Globus pallidus (tissue), 1 donor: ENCODE measurements at regions not wholly inside any gene's neighbourhood (a gene's known extent, or its start where the extent isn't known, plus 50 kb on each side); places are given as distances from the start of the nearest gene placed in this dataset.

ENCODE experiments used
- DNase-seq: peaks from one replicate; pipeline ENCODE4 v3.0.0-alpha.2; 2015; ENCODE audit warnings: low spot score

- no peak for DNase-seq
Measured at GRCh38 chr18:73852789-73853549, 294.7 kb downstream of the FBXO15 start.

DNA sequence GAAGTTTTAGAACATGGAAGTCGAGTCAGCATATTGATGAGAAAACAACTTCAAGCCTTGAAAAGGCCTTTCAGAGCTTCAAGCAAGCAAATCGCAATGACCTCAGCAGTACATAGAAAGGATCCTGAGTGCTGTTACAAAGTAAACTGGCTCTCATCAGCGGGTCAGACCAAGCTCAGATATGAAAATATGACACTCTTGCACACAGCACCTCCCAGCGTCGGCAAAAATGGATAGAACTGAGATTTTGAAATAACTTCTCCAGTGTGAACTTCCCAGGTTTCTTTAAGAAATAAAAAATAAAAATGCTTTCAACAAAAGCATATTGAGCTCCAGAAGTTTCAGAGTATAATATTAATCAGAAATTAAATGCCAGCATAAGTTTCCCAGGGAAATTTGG lies 296.9 kb downstream of the FBXO15 start:
- no peak for DNase-seq

DNA sequence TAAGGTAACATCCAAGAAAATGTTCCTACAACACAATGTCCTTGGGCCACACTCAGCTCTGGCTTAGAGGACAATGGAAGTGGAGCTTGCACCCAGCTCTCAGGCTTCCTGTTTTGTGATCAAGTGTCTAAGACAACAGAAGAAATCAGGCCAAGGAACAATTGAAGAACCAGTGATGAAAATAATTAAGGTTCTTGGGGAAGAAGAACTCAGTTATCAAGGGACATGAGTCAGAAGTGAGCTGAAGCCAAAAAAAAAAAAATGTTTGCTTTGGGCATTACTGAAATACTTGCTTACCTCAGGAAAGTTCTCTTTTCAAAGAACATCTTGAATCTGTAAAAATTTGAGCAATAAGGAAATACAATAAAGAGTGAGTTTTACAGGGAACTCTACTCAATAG lies 299.0 kb downstream of the FBXO15 start:
- DNase-seq: no peak

GRCh38 chr18:73843455-73843854 lies 304.2 kb downstream of the FBXO15 start:
- no peak for DNase-seq

DNA sequence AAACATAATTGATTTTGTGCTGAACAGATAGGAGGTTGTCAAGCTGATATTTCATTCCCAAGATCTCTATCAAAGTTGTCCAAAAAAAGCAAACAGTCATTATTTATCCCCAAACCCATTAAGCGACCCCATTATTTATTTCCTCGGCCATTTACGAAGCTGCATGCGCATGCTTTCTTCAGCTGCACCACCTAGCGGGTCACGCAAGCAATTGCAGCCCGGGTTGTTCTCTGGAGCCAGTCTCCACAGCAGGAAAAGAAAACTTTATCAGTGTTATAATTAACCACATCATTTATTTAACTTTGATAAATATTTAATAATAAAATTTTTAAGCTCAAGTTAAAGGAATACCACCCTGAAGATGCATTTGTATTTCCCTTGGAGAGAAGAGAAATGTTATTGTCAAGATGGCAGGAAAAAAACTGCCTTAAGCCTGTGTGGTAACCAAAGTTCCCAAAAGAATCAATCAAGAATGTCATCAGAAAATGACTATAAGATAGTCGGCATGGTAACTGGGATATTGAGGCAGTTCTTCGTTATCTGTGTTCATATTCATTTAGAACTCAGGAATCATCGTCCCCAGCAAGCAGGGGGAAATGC lies 304.7 kb downstream of the FBXO15 start:
- peak; percentile 35 for DNase-seq

- DNase-seq: no peak
Measured at GRCh38 chr18:73841661-73842060, 306.0 kb downstream of the FBXO15 start.

- peak; percentile 25 for DNase-seq
Measured at GRCh38 chr18:73840319-73840945, 307.2 kb downstream of the FBXO15 start.

DNA sequence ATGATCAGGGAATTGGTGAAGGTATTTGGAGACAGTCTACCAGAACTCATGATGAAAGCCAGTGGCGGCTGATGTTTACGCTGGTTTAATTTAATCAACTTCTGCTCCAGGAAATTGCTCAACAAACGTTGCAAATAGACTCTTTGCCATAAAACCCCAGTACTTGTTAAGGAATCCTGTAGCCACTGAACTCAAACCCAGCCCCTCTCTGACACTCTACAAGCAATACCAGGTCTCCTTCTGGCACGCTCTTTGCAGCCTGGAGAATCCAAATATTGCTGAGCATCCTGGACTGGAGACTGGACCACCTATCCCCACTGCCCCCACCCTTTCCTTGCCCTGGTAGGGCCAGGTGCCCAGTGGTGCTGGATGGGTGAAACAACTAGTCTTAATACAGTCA lies 308.2 kb downstream of the FBXO15 start:
- DNase-seq: no peak

GRCh38 chr18:73838107-73838506 lies 309.5 kb downstream of the FBXO15 start:
- DNase-seq: no peak

GRCh38 chr18:73835656-73836364 lies 311.8 kb downstream of the FBXO15 start:
- DNase-seq: no peak

GRCh38 chr18:73835039-73835438 lies 312.6 kb downstream of the FBXO15 start:
- no peak for DNase-seq

- no peak for DNase-seq
Measured at GRCh38 chr18:73831688-73832087, 315.9 kb downstream of the FBXO15 start.

DNA sequence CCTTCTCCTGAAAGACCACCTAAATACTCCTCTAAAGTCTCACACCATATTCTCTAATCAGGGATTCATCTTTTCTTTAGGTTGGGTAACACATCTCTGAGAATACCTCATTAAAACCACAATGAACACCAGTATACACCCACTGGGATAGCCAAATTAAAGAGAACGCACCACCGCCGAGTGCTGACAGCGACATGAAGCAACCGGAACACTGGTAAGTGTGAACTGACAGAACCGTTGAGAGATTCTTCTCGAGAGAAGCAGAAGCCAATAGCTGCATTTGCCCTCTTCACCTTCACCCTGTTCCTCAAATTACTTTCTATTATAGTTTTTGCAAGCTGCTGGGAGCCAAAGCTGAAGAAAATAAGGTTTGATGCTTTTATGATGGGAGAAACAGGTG lies 318.5 kb downstream of the FBXO15 start:
- DNase-seq: no peak

- DNase-seq: no peak
Measured at GRCh38 chr18:73827801-73828200, 319.8 kb downstream of the FBXO15 start.

DNA sequence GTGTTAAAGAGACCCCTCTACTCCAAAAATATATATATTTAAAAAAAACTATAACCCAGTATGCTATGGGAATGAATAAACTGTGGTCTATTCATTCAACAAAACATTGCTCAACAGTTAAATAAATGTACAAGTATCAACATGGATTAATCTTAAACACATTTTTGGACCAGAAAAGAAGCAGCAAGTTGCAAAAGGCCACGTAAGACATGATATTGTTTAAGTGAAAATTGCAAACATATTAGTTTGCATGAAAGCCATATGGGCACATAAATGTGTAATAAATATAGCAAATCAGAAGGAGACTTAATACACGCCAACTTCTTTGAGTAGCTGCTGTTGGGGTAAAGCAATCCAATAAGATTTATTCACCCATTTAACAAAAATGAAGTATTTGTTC lies 321.5 kb downstream of the FBXO15 start:
- DNase-seq: no peak

DNA sequence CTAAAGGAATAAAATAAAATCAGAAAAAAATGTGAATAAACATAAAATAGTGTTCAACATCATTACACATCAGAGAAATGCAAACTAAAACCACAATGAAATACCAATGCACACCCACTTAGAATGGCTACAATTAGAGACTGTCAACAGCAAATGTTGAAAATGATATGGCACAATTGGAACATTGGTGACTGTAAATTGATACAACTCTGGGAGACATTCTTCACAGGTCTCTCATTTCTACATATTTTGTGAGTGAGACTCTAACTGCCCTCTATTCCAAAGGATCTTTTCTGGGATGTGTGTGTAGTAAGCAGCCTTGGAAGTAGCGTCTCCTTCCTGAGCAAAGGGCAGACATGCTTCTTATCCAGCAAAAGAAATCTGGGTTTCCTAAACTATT lies 323.0 kb downstream of the FBXO15 start:
- DNase-seq: no peak

DNA sequence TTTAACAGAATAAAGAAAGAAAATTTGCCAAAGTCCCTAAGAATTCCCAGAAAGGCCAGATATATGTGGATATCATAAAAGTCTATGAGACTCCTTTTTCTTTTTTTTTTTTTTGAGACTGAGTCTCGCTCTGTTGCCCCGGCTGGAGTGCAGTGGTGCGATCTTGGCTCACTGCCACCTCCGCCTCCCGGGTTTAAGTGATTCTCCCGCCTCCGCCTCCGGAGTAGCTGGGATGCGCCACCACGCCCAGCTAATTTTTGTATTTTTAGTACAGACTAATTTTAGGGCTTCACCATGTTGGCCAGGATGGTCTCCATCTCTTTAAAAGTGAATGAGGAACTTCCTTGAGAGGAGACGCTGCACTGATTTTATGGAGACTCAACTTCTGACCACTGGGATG lies 335.2 kb downstream of the FBXO15 start:
- DNase-seq: no peak

DNA sequence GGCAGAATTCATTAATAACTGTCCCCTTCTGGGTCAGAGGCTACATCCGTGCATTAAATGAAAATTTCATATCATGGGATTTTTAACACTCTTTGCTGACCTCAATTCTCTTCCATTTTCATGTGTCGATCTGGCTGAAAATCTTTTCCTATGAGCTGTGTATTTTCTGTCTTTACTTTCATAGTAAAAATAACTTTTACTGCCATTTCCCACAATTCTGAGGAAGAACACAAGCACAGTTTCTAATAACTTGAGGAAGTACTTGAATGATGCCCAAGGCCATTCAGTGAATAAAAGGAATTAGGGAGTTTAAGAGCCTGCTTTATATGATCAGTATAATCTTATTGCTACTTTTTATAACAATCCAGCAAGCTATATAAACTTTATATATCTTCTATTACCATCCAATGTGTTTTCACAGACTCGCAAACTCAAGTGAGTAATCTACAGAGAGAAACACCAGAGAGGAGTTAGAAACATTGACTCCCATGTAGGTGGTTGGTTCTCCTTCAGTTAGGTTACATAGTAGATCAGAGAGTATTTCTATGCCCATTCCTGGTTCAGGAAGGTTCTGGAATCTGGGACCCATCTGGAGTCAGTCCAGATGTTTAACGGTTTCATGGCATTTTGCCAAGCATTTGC lies 340.0 kb downstream of the FBXO15 start:
- DNase-seq: no peak

DNA sequence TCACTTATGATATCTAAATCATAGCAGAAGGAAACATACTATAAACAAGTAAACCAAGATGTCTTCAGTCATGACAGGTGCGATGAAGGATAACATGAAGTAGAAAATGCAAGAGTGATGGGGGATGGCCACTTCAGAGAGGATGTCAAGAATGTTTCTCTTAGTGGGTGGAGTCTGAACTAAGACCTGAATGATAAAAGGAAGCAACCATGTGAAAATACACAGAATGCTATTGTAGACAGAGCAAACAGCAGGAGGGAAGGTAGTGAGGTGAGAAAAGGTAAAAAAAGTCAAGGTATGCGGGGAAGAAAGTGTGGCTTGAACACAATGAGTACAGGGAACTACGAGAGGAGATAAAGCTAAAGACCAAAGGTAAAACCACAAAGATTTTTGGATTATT lies 341.6 kb downstream of the FBXO15 start:
- DNase-seq: no peak

- DNase-seq: no peak
Measured at GRCh38 chr18:73797419-73797818, 350.2 kb downstream of the FBXO15 start.

DNA sequence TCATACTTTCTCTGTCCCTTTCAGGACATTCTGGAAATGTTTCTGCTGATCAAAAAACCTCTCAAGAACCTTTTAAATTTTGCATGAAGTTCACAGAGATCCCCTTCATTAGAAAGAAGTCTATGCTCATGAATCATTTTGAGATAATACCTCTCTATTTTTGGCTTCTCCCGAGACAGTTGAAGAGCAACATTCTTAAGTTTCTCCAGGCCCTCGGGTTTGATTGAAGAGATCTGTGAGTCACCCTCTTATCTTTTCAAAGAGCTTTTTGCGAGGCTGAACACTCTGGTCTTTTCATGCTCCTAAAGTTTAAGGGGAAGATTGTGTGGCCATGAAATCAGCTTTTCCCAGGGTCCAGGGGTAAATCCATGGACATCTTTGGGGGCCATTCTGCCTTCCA lies 354.2 kb downstream of the FBXO15 start:
- no peak for DNase-seq

GRCh38 chr18:73791081-73791480 lies 356.6 kb downstream of the FBXO15 start:
- DNase-seq: no peak
